Activated CD4-positive, alpha-beta T cell treated with anti-CD3 and anti-CD28 coated beads, Interleukin-2, Interleukin-6, amounts not matched to agents 100 ng/mL and 50 ng/mL, durations not matched to agents 16 hours and 8 hours (primary cell): ENCODE measurements at regions not wholly inside any gene's neighbourhood (a gene's known extent, or its start where the extent isn't known, plus 50 kb on each side); places are given as distances from the start of the nearest gene placed in this dataset.

Source experiments
- DNase-seq: peaks from one replicate; pipeline ENCODE4 v3.0.0-alpha.2; 2020

DNA sequence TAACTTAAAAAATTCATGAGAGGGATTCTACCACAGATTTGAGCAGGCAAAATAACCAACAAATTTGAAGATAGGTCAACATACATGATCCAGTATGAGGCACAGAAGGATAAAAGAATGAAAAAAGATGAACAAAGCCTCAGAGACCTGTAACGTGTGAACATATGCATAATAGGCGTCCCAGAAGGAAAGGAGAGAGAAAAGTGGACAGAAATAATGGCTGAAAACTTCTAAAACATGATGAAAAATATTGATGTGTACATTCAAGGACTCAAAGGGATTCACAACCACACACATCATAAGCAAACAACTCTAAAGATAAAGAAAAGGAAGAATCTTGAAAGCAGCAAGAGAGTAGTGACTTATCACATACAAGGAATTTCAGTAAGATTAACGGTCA is 100.1 kb upstream of the PARD3B start:
- DNase-seq, result no peak

DNA sequence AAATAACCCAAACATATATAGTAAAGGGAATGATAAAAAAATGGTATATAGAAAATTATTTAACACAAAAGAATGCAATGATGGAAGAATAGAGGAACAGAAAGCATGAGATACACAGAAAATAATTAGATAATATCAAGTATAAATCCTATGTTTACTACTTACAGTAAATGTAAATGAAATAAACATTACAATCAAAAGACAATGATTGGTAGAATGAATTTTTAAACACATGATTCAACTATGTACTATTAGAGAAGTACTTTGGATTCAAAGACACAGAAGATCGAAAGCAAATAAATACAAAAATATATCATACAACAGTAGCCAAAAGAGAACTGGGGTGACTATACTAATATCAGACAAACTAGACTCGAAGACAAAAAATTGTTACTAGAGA is 97.6 kb upstream of the PARD3B start:
- DNase-seq, result no peak

DNA sequence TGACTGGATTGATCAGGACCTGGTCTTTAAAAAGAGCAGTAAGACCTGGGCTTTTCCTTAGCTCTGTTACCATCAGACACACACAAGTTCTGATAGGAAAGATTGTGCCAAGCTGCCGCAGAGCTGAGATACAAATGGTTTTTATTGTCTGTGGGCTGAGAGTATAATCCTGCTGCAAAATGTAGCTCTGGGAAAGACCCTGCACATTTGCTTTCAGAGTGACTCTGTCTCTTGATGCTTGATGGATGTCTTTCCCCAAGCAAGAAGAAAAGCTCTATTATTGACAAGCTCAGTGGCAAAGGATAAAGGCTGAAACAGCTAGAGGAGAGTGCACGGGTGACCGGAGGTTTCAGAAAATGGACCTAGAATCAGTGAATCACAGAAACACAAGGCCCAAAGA is 95.3 kb upstream of the PARD3B start:
- DNase-seq, result no peak

DNA sequence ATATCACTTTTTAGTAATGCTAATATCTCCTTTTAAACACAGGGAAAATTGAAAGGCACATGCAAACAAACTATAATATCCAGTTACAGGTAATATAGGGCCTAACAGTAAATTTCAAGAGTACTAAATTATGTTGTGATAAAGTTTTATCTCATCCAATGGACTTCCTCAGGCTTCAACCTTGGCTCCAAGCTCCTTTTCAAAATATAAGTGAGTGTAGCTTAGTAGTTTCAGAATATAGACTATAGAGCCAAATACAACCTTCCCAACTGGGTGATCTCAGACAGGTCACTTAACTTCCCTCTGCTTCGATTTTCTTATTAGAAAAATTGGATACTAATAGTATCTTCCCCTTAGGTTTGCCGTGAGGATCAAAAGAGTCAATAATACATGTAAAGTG is 93.5 kb upstream of the PARD3B start:
- DNase-seq, result no peak

DNA sequence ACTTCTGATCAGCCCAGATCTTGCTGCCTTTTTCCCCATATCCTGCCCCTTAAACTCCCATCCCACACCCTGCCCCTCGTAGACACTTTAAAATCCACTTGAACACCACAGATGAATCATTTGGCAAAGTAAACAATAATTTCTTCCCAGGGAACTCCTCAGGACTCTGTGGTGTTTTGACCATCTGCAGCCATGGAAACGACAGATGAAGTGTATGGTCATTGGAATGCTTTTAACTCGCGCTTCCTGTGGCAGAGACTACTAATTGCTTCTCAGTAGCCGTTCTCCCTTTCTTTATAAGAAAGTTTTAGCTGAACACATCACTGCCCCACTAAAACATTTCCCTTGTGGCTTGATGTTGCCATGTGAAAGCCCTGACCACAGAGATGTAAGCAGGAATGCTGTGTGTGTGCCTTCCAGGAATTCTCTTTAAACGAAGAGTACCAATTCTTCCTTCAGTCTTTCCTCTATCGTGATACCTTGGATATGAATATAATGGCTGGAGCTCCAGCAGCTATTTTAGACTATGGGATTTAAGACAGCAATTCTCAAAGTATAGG is 92.7 kb upstream of the PARD3B start:
- DNase-seq, result no peak

DNA sequence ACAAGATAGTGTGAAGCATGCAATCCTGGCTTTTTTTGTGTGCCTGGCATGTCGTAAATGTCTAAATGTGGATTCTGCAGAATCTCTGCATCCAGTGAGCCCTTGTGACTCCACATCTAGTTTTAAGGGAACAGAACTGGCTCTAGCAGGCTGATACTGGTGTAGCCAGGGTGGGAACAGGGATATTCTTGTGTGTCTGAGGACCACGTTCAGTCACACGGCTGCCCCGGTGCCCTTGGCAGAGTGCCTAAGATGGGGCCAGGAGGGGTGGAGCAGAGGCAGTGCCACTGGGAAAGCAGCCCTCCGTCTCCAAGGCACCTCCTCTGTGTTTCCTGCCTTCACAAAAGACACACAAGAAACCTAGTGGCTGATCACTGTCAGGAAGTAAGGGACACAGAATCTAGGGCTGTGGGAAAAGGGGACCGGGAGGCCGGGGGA is 91.5 kb upstream of the PARD3B start:
- no peak for DNase-seq

DNA sequence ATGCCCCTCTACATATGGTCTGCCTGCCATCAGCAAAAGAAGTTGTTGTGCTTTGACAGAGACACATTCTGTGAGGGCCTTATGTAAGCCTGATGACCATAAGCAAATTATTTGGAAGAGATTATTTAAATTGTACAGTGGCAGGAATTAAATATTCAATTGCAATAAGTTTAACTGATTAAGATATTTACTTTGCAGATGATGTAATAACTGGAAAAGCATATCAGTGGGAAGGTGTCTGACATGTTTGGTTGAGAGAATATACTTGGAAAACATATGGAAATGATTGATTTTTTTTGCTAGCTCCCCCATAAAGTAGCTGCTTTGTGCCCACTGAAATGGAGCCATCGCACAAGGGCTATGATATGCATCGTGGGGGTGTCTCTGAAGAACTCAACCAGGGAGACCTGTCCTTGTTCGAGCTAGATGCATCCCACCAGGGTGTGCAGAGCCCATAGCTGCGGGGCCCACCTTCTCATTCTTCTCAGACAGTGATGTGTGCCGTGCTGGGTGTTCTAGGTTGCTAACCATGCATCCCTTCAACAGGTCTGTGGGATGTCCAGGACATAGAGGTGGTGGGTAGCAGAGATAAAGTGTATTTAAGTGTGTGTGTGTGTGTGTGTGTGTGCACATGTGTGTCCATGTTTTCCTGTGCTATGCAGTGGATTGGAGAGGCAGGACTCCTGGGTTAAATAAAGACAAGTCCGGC is 90.4 kb upstream of the PARD3B start:
- DNase-seq, result no peak

DNA sequence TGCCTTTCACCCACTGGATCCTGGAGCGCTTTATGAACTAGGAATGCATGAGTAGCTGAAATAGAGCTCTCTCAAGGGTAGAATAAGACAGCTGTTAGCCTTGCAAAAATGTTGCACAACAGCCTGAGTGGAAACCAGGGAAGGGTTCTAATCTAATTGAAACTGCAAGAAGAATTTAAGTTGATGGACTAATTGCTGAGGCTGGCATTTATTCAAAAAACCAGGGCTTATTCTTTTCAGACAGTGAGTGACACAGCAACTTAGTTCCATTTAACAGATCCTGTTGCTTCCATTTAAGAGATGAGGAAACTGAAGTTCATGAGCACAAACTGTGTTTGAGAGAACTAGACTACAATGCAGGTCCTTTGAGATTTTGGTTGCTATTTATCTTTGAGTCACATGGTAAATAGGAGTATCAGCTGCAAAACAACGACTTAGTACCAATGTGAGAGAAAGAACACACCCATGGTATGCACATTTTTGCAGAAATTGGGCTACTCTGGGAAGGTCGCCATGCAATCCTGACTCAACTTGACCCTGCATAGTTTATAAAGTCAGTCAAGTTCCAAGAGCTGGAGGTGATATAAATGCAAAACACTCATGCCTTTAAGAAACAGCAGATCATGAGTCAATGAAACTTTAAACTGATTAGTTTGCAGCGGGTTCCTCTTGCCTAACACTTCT is 76.4 kb upstream of the PARD3B start:
- DNase-seq, result no peak

DNA sequence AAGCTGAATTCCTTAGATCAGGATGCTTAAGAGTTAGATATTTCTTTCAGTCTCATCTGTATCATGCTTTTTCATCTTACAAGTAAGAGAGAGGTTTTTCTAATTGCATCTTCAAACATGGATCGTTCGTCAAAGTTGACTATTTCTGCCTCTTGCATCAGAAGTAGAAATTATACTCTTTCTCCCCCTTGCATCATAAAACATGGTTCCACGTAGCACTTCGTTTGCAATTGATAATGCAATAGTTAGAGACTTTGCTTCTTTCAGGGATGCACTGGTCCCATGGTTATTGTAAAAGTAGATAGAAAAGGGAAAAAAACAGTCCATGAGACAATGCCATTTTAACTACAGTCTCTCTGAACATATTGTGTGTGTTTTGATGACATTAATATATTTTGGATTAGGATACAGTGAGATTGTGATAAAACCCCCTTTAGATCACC is 75.1 kb upstream of the PARD3B start:
- no peak for DNase-seq

DNA sequence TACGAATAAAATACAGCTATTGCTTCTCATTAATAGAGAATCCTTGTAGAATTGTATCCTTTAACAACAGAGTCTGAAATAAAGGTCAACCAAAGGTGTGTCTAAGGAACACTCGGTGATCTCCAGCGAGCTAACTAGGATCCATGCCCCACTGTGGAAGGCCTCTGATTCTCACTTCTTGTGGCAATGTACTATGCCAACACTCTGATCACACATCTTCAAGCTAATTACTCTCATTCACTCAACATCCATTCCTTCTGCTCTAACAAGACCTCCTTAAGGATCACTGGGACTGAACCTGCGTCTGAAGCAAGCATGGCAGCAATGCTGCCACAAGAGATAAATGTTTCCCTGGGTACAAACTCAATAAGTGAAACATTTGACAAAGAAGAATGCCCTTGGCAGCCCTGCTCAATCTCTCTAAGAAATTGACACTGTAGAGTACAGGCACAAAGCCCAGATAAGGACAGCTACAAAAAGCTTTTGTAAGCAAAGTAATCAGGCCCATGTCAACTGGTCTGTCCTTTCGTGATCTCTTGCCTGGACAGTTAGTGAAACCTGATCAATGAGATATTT is 74.6 kb upstream of the PARD3B start:
- DNase-seq, result no peak

DNA sequence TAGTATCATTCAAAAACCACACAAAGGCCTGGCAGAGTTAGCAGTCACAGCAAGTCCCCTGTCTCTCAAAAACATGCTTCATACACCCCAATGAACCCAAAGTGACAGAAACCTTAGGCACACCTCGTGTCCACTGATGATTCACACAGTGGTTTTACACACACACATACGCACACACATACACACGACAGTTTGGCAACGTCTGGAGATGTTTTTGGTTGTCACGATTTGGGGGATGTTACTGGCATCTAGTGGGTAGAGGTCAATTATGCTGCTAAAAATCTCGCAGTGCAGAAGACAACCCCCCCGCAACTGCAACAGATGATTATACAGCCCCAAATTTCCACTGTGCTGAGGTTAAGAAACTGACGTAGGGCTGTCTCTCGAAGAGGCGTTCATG is 72.9 kb upstream of the PARD3B start:
- DNase-seq, result no peak

DNA sequence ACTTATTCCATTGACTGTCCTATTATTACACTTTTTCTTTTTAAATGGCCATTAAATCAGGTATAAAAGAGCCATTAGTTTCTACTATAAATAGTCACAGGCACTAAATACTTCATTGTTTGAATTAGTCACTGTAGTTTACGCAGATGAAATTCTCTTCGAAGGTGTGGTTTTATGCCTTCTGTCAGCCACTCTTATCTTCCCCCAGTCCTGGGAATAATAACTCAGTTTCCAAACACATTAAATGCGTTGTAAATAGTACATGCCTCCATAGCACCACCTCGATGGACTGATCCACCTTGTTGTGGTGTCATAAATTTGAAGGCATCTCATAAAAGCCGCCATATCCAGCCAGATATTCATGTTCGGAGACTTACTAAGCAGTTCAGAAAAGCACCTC is 72.1 kb upstream of the PARD3B start:
- no peak for DNase-seq

DNA sequence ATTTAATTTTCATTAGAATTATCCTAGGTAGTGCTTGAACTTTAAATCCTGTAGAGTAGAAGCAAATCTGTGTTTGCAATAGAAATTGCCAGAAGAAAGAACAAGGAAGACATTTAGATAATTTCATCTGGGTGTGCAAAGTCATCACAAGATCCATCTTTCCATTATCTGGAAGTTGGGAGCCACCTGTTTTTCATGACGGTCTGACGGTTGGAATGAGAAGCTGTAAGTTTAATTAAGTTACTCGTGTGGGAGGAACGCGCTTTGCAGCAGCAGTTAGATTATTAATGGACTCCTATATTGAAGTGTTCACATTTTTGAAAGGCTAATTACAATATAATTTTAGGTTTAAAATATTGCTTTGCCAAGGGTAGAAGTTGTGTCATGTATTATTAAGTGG is 69.9 kb upstream of the PARD3B start:
- DNase-seq, result no peak

DNA sequence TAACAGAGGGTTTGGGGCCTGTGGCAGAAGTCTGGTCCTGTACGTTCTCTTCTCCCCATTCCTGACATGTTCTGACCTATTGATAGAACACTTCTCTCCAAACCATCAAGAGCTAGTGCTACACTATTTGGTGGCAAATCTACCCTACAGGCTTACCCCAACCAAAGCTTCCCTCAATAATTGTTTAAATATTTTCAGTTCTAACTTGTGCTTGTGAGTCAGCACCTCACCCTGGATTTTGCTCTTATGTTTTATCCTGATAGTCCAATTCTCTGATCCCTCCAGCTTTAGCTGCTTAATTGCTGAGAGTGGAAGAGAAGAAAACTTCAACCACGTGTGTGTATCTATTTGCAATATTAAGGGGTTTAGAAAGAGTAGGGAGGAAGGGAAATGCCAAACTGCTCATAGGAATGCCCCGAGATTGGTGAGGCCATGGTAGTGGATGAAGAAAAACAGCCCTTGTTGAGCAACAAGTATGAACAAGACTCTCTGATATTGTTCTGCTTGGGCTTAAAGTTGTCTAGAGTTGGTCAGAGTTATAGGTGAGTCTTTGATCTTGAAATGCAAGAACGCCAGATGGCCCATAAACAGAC is 67.8 kb upstream of the PARD3B start:
- DNase-seq, result no peak

DNA sequence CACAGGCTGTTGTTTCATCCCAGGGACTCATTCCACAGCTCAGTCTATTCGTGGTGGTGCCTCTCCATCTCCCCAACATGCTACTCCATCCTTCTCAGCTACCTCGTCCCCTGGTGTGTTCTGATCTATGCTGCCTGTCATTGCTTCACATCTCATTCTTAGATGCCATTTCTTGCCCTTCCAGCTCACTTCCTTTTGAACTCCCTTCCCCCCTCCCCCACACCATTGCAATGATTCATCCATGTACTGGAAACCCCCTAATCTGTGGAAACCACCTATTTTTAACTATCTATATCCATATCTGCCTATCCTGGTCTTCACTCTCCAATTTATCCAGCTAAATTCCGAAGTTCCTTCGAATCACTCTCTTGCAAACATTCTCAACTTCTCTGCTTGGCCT is 65.7 kb upstream of the PARD3B start:
- peak; percentile 7 for DNase-seq

DNA sequence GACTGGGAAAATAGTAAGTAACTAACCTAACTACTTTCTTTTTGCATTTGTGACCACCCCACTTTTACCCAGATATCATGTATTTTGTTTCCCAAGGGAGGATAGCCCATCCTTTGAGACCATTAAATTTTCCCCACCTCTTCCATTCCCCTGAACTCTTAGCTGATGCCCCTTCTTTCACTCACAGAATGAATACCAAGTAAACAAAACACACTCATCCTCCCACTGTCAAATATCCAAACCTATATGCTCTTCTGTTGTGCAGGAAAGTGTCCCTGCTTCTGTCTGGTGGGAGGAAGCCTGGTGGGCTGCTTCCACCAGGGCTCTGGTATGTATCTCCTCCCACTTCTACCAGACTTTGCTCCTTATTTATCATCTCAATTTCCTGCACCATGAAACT is 64.6 kb upstream of the PARD3B start:
- no peak for DNase-seq

DNA sequence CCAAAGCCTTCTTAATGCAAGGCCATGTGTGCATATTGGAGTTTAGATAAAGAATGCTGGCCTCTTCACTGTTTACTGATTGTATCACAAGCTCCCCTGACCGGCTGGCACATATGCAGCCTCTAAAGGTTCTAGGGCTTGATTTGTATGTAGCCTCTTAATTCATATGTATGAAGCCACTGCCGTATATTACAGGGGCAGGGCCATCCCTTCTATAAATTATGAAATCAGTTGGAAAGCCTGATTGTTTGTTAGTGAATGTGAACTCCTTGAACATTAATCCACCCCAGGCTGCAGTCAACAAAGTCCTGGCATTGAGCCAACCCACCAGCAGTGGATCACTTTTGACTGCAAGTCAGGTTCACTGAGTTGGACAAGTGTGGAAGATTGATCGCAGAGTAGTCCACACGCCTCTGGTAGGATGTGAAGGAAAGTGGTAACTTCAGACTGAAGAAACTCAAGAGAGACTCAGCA is 61.6 kb upstream of the PARD3B start:
- DNase-seq, result no peak

DNA sequence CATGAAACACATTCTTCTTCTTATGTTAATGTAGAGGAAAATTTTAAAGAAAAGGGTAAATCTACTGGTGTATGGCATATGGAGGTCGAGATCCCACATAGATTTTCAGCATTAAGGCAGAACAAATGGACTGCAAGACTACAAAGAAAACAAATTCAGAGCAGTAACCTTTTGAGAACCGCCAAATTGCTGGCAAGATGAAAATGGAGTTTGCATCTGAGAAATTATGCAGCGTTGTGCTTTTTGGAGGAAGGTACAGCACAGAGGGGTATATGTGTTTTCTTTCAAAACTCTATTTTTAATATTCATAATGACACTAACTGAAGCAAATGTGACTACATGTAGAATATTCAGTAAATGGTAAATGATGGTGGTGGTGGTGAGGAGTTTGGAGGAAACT is 59.0 kb upstream of the PARD3B start:
- no peak for DNase-seq

DNA sequence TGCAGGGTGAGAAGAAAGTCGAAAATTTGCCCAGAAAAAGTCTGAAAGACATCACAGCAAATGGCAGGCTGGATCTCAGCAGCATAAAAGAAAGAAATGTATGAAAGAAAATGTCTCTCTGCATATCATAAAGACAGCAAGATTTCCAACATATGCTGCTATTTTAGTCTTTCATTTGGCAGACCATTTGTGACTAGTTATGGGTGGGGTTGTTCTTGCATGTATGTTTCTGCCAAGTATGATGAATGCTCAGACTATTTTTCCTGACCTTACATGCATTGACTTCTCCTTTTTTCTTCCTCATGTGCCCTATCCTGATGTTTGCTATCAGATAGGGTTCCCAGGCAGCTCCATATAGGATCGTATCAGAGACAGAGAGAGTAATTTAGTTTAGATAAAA is 58.5 kb upstream of the PARD3B start:
- no peak for DNase-seq

DNA sequence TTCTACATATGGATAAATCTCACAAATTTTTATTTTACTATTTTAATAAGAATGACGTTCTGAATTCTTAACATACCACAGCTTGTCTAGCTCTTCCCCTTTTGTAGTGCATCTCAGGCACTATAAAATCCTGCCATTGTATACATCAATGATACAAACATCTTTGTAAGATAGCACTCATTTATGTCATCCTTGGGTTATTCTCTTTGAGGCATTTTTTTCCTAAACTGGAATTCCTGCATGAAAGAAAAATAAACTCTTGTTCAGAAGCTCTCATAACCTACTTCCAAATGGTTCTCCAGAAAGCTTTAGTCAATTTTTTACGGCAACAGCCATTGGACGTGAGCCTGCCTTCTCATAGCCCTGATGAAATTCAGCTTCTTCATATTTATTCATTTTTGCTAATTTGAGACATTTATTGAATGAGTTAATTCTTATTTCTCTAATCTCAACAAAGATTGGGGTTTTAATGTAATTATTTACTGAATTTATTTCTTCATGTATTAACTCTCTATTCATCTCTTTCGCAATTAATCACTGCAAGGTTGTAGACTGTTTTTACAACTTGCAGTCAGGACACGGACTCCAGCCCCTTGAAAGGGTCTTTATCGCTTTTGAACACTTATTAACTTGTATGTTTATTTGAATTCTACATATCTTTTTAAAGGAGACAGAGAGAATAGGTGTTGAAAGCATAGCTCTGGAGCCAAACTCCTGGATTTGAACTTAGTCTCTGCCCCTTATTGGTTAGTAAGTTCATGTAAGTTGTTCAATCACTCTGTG is 57.6 kb upstream of the PARD3B start:
- no peak for DNase-seq

DNA sequence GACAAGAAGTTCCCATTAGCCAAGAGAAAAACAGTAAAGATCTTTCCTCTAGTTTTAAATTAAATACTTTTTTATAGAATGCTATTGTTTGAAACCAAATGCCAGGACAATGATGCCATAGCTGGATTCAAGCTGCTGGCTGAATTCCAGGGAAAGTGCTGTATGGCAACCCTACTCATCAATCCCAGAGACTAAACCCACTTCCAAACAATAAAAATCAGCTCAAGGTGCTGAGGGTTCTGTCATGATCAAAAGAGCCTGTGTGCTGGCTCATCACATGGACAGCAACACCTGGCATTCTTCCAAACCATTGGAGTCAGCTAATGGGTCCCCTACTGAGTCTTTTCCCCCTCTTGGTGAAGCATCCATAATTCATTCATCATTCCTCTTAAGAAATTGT is 53.7 kb upstream of the PARD3B start:
- no peak for DNase-seq

DNA sequence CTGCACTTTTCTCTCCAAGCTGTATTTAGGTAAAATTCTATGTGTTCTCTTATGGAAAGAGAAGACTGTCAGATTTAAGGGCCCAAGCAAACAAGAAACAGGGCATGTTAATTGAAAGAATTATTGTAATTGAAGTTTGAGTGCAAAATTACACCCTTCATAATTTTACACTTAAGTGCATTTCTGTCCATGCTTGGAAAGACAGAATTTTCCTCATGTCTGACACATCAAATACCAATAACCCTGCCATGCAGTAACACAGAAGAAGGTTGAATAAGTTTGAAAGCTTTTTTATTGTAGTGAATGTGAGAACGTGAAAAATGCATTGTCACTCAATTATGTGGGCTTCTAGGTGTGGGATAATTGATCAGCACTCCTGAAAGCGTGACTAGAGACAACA is 52.9 kb upstream of the PARD3B start:
- DNase-seq, result no peak

DNA sequence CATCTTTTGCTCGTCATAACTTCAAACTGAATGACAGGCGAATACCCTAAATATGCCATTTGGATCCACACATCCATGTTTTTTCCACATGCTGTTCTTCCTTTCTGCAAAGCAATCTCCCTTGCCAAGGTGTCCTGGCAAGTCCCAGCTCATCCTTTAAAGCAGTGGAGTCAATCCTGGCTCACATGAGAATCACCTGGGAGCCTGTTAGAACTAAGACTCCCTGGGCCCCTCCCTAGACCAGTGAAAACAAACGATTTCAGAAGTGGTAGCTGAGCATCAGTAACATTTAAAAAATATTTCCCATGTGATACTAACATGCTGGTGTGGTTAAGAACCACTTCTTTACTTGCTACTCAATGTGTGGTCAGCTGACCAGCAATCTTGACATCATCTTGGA is 50.6 kb upstream of the PARD3B start:
- DNase-seq, result no peak
